Tibial nerve (tissue), 3 donors: ENCODE measurements at regions not wholly inside any gene's neighbourhood (a gene's known extent, or its start where the extent isn't known, plus 50 kb on each side); places are given as distances from the start of the nearest gene placed in this dataset.
"Not testable (repeated sequence)": the region's sequence is repeated elsewhere in the genome, so short reads cannot be mapped to it uniquely, and the experiment has no call there.

Experiments used
- CTCF ChIP-seq, 5 experiments: fragments of 200-600 bp in 3 of 5; fragments of 450-650 bp in 2 of 5; sonication (generic) in 3 of 5; IDR thresholded peaks; one replicate each; pipeline ENCODE4 v1.5.1; 2016 to 2019; ENCODE audit warnings: antibody characterized with exemption in 5 of 5, mild to moderate bottlenecking in 3 of 5, moderate library complexity in 2 of 5
- POLR2A ChIP-seq, 2 donors: fragments of 450-650 bp; IDR thresholded peaks; one replicate each; pipeline ENCODE4 v1.6.1; 2017; ENCODE audit warnings: antibody characterized with exemption in 2 of 2, mild to moderate bottlenecking in 2 of 2, moderate library complexity in 2 of 2

- not testable (repeated sequence) for TF ChIP-seq CTCF, POLR2A (IDR thresholded peaks at IDR 0.05)
These were observed 72.4 kb downstream of the SPDYE17 start for GRCh38 chr7:76959573-76960399.
